Mucosa of descending colon (tissue), 3 donors: ENCODE measurements at regions not wholly inside any gene's neighbourhood (a gene's known extent, or its start where the extent isn't known, plus 50 kb on each side); places are given as distances from the start of the nearest gene placed in this dataset.
A peak's percentile ranks its signal among the peaks of the same experiment; 100 is the strongest.

Experiments
- ATAC-seq: fragments of 200-7000 bp; cut with Tn5 transposase; one replicate; pipeline ENCODE4 v1.9.1; 2020; ENCODE audit warnings: mild to moderate bottlenecking, moderate library complexity
- DNase-seq, 3 donors: peaks; one replicate each; pipeline ENCODE4 v3.0.0-alpha.2; 2020
- H3K36me3 ChIP-seq: fragments of 200-600 bp; one replicate; pipeline ENCODE4 v1.8.0; 2021; ENCODE audit warnings: low read depth, mild to moderate bottlenecking
- H3K4me1 ChIP-seq: fragments of 200-600 bp; one replicate; pipeline ENCODE4 v1.8.0; 2021; ENCODE audit warnings: low read depth, mild to moderate bottlenecking
- H3K4me3 ChIP-seq: fragments of 200-600 bp; one replicate; pipeline ENCODE4 v1.8.0; 2021; ENCODE audit warnings: mild to moderate bottlenecking
- H3K9me3 ChIP-seq: fragments of 200-600 bp; one replicate; pipeline ENCODE4 v1.8.0; 2021; ENCODE audit warnings: mild to moderate bottlenecking
- intact Hi-C, 2 donors: fragments of 100-400 bp; cut with DNase I in 1 of 2; cut with micrococcal nuclease in 1 of 2; formaldehyde crosslinking; loops; one replicate each; pipeline versions ENCODE4 v1.11.0 to v1.11.1; 2022; cut with DNase I, micrococcal nuclease
- TF ChIP-seq, protein P1 (sequence below): fragments of 200-600 bp; IDR thresholded peaks from one replicate; pipeline ENCODE4 v1.8.0; 2022; ENCODE audit warnings: antibody characterized with exemption, mild to moderate bottlenecking
- donor health status: DM: no; HTN: no; CAD: no; lungs with moderate emphysema.
- donor health status: DM: no; HTN: no; CAD: no.
- donor health status: DM: no; HTN: yes; CAD: no.

DNA sequence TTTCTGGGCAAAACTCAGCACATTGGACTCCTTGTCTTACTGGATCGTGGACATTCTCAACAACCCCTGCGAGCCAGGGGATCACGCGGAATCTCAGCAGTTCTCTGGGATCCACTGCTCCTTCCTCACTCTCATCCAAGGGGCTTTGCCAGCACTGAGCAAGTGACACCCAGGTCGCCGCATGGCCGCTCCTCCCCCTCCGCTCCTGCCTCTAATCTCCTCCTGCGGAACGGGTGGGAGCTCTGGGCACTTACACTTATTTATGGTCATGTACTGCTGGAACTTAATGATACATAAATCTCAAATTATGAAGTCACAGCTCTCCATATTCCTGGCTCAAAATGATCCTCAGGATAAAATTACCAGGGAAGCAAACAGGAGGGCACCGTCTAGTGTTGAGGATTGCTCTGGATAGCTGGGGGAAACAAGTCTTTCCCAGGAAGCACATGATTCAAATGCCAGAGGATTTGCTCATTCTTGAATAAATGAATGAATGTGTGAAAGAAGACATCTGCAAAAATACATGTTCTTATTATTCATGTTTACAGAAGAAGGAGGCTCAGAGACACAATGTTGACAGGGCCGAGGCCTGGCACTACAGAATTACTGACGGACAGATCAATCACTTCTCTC, 1077.3 kb downstream of the TBC1D22A start:
- Histone ChIP-seq H3K4me3 (no peak overlapping the region), H3K4me1 (no peaks in the 10 kb centered on the region), H3K9me3 (no peaks in the 10 kb centered on the region), H3K36me3 (no peaks in the 10 kb centered on the region)
- no peak for ATAC-seq
- DNase-seq: no peak
- intact Hi-C loops: no loop called here
- TF ChIP-seq, protein P1, sequence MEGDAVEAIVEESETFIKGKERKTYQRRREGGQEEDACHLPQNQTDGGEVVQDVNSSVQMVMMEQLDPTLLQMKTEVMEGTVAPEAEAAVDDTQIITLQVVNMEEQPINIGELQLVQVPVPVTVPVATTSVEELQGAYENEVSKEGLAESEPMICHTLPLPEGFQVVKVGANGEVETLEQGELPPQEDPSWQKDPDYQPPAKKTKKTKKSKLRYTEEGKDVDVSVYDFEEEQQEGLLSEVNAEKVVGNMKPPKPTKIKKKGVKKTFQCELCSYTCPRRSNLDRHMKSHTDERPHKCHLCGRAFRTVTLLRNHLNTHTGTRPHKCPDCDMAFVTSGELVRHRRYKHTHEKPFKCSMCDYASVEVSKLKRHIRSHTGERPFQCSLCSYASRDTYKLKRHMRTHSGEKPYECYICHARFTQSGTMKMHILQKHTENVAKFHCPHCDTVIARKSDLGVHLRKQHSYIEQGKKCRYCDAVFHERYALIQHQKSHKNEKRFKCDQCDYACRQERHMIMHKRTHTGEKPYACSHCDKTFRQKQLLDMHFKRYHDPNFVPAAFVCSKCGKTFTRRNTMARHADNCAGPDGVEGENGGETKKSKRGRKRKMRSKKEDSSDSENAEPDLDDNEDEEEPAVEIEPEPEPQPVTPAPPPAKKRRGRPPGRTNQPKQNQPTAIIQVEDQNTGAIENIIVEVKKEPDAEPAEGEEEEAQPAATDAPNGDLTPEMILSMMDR: no peak

DNA sequence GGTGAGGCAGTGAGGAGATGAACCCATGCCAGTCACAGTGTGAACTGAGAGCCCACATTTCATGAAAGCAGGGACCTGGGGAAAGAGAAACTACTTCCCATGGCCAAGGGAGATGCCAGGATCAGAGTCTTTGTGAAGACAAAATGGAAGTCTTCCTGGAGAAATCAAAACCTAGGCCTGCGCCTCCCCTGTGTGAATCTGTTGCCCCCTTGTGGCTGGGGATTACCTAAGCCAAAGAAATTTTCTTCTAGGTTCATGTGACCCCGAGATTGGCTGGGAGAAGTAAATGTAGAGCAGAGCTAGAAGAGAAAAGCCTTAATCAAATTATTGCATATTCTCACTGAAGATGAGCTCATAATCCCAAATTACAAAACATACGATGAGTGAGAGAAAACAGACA, 1075.3 kb downstream of the TBC1D22A start:
- peak in 1 of 3 donors; percentile 18 for DNase-seq
- no peak overlapping the region for H3K4me3 ChIP-seq
- TF ChIP-seq, protein P1: no peak
- no peaks in the 10 kb centered on the region for H3K9me3 ChIP-seq
- no peaks in the 10 kb centered on the region for H3K4me1 ChIP-seq
- no peak for ATAC-seq
- intact Hi-C loops: no loop called here
- H3K36me3 ChIP-seq: no peaks in the 10 kb centered on the region

DNA sequence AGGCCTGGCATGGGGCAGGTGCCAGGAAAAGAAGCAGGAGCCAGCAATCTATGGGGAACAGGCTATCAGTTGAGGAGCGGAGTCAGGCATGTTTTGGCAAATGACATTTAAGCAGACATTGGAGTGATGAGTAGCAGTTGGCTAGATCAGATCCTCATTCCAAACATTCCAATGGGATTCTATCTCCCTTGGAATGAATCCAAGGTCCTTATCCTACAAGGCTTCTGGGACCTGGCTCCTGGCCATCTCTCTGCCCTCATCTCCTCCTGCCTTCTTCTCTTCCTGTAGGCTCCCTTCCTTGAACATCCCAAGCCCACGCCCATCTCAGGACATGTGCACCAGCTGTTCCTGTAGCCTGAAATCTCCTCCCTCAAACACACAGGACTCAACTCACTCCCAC, 1074.5 kb downstream of the TBC1D22A start:
- intact Hi-C loops: no loop called here
- H3K4me3 ChIP-seq: no peak overlapping the region
- TF ChIP-seq, protein P1: no peak
- no peaks in the 10 kb centered on the region for H3K4me1 ChIP-seq
- no peaks in the 10 kb centered on the region for H3K36me3 ChIP-seq
- no peak for ATAC-seq
- H3K9me3 ChIP-seq: no peaks in the 10 kb centered on the region
- no peak for DNase-seq

DNA sequence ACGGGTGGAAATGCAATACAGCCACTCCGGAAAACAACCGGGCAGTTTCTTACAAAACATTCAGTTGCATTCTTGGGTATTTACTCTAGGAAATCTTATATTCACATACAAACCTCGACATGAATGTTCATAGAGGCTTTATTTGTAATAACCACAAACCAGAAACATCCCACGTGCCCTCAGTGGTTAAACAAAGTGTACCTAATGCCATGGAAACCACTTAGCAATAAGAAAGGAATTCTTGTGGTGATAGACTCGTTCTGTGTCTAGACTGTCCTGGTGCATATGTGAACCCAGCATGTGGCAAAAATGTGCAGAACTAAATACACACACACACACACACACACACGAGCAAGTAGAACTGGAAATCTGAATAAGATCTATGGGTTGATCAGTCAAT, 1073.3 kb downstream of the TBC1D22A start:
- intact Hi-C loops: no loop called here
- no peaks in the 10 kb centered on the region for H3K36me3 ChIP-seq
- DNase-seq (no peak), ATAC-seq (no peak)
- no peaks in the 10 kb centered on the region for H3K4me1 ChIP-seq
- no peak overlapping the region for H3K4me3 ChIP-seq
- no peaks in the 10 kb centered on the region for H3K9me3 ChIP-seq
- TF ChIP-seq, protein P1: no peak

DNA sequence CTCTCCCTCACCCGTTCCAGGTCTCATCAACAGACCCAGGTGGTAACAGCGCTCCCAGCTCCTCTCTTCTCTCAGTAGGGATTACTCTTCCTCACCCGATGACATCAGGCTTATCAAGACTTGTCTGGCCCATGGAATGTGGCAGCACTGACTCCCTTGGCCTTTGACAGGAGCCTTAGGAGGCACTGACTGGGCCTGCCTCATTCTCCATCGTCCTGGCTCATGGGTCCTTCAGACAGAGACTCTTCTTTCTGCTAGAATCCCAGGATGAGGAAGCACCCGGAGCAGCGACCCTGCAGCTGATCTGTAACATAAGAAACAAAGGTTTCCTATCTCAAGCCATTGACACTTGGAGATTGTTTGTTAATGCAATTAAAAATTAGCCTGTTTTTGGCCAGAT, 1063.6 kb downstream of the TBC1D22A start:
- no peaks in the 10 kb centered on the region for H3K4me1 ChIP-seq
- no peaks in the 10 kb centered on the region for H3K36me3 ChIP-seq
- intact Hi-C loops: no loop called here
- TF ChIP-seq, protein P1: no peak
- no peak overlapping the region for H3K4me3 ChIP-seq
- H3K9me3 ChIP-seq: no peaks in the 10 kb centered on the region
- no peak for DNase-seq
- ATAC-seq: no peak

DNA sequence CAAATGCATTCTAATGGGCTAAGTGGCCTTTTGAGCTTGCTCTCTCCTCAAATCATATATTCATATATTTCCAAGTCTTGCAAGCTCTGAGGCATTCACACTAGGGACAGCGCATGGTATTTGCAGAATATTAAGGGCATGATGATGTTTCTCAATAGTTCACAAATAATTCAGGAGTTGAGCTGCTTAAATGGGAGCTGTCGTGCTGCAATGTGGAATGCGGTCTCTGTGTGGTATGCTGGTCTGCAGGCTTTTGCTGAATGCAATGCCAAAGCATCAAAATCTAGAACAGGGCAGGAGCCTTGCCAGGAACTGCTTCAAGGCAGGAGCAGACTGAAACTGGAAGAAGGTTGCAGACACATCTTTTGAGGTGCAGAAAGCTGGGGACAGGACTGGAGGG, 1060.0 kb downstream of the TBC1D22A start:
- intact Hi-C loops: no loop called here
- no peak for DNase-seq
- ATAC-seq: no peak
- no peaks in the 10 kb centered on the region for H3K4me1 ChIP-seq
- H3K9me3 ChIP-seq: no peaks in the 10 kb centered on the region
- no peak overlapping the region for H3K4me3 ChIP-seq
- TF ChIP-seq, protein P1: no peak
- no peaks in the 10 kb centered on the region for H3K36me3 ChIP-seq
